Stimulated activated memory B cell treated with anti-CD40 and anti-IgM and Interleukin-4, amounts not matched to agents 10 μg/mL and 1 μg/mL and 100 μg/mL, for 72 hours (primary cell): ENCODE measurements at regions not wholly inside any gene's neighbourhood (a gene's known extent, or its start where the extent isn't known, plus 50 kb on each side); places are given as distances from the start of the nearest gene placed in this dataset.
A peak's percentile ranks its signal among the peaks of the same experiment; 100 is the strongest.

Experiments
- ATAC-seq: fragments of 150-1000 bp; cut with Tn5 transposase; 2 replicates; pipeline ENCODE4 v1.10.0; 2021
- H3K27ac Mint-ChIP-seq: one replicate; pipeline ENCODE4 v1.8.0; 2022; ENCODE audit warnings: mild to moderate bottlenecking, mixed read lengths
- H3K27me3 Mint-ChIP-seq: one replicate; pipeline ENCODE4 v1.8.0; 2022; ENCODE audit warnings: mixed read lengths
- H3K36me3 Mint-ChIP-seq: one replicate; pipeline ENCODE4 v1.8.0; 2022; ENCODE audit warnings: mixed read lengths
- H3K4me1 Mint-ChIP-seq: one replicate; pipeline ENCODE4 v1.8.0; 2022; ENCODE audit warnings: mixed read lengths
- H3K4me3 Mint-ChIP-seq: one replicate; pipeline ENCODE4 v1.8.0; 2022; ENCODE audit warnings: mild to moderate bottlenecking, moderate library complexity, mixed read lengths
- H3K9me3 Mint-ChIP-seq: one replicate; pipeline ENCODE4 v1.8.0; 2022; ENCODE audit warnings: mixed read lengths

GRCh38 chr2:204260162-204260877 is 285.0 kb upstream of the PARD3B start:
- Mint-ChIP-seq H3K36me3 (no peaks in the 10 kb centered on the region), H3K9me3 (no peaks in the 10 kb centered on the region), H3K27ac (no peak overlapping the region), H3K27me3 (peaks cover 16% of the 10 kb centered on the region), H3K4me1 (no peaks in the 10 kb centered on the region), H3K4me3 (no peak overlapping the region)
- no peak for ATAC-seq

GRCh38 chr2:204260901-204261300 is 284.4 kb upstream of the PARD3B start:
- no peak overlapping the region for H3K4me3 Mint-ChIP-seq
- H3K4me1 Mint-ChIP-seq = no peaks in the 10 kb centered on the region
- no peaks in the 10 kb centered on the region for H3K36me3 Mint-ChIP-seq
- peaks cover 22% of the 10 kb centered on the region for H3K27me3 Mint-ChIP-seq
- no peak for ATAC-seq
- H3K27ac Mint-ChIP-seq = no peak overlapping the region
- H3K9me3 Mint-ChIP-seq = no peaks in the 10 kb centered on the region

- Mint-ChIP-seq H3K27ac (no peak overlapping the region), H3K9me3 (no peaks in the 10 kb centered on the region), H3K4me3 (no peak overlapping the region), H3K36me3 (no peaks in the 10 kb centered on the region), H3K4me1 (no peaks in the 10 kb centered on the region), H3K27me3 (peaks cover 24% of the 10 kb centered on the region)
- no peak for ATAC-seq
Measured at GRCh38 chr2:204261846-204262245, 283.4 kb upstream of the PARD3B start.

GRCh38 chr2:204264085-204264553 is 281.2 kb upstream of the PARD3B start:
- H3K27me3 Mint-ChIP-seq = peaks cover 24% of the 10 kb centered on the region
- no peaks in the 10 kb centered on the region for H3K36me3 Mint-ChIP-seq
- ATAC-seq = no peak
- H3K9me3 Mint-ChIP-seq = no peaks in the 10 kb centered on the region
- no peaks in the 10 kb centered on the region for H3K4me1 Mint-ChIP-seq
- H3K27ac Mint-ChIP-seq = no peak overlapping the region
- no peak overlapping the region for H3K4me3 Mint-ChIP-seq

GRCh38 chr2:204264621-204265140 is 280.6 kb upstream of the PARD3B start:
- Mint-ChIP-seq H3K9me3 (no peaks in the 10 kb centered on the region), H3K4me3 (no peak overlapping the region), H3K4me1 (no peaks in the 10 kb centered on the region), H3K27ac (no peak overlapping the region), H3K27me3 (peaks cover 24% of the 10 kb centered on the region), H3K36me3 (no peaks in the 10 kb centered on the region)
- no peak for ATAC-seq

GRCh38 chr2:204265681-204266181 is 279.5 kb upstream of the PARD3B start:
- H3K27me3 Mint-ChIP-seq = peaks cover 24% of the 10 kb centered on the region

GRCh38 chr2:204268458-204268857 is 276.8 kb upstream of the PARD3B start:
- Mint-ChIP-seq H3K9me3 (peaks cover 9% of the 10 kb centered on the region), H3K4me3 (no peak overlapping the region), H3K27me3 (peaks cover 24% of the 10 kb centered on the region), H3K27ac (no peak overlapping the region), H3K4me1 (no peaks in the 10 kb centered on the region), H3K36me3 (no peaks in the 10 kb centered on the region)
- ATAC-seq = no peak

More at GRCh38 chr2:204265681-204266181, 279.5 kb upstream of the PARD3B start:
- H3K9me3 Mint-ChIP-seq = peaks cover 5% of the 10 kb centered on the region
- ATAC-seq = no peak
- no peaks in the 10 kb centered on the region for H3K4me1 Mint-ChIP-seq
- H3K27ac Mint-ChIP-seq = no peak overlapping the region
- H3K4me3 Mint-ChIP-seq = no peak overlapping the region
- H3K36me3 Mint-ChIP-seq = no peaks in the 10 kb centered on the region

GRCh38 chr2:204268971-204269370 is 276.3 kb upstream of the PARD3B start:
- H3K36me3 Mint-ChIP-seq = no peaks in the 10 kb centered on the region
- peaks cover 21% of the 10 kb centered on the region for H3K27me3 Mint-ChIP-seq
- ATAC-seq = peak; percentile 39
- no peaks in the 10 kb centered on the region for H3K4me1 Mint-ChIP-seq
- H3K27ac Mint-ChIP-seq = no peak overlapping the region
- no peak overlapping the region for H3K4me3 Mint-ChIP-seq
- H3K9me3 Mint-ChIP-seq = peaks cover 9% of the 10 kb centered on the region

GRCh38 chr2:204272089-204272488 is 273.2 kb upstream of the PARD3B start:
- Mint-ChIP-seq H3K4me3 (no peak overlapping the region), H3K27me3 (no peaks in the 10 kb centered on the region), H3K4me1 (no peaks in the 10 kb centered on the region), H3K9me3 (peaks cover 9% of the 10 kb centered on the region), H3K36me3 (no peaks in the 10 kb centered on the region), H3K27ac (no peak overlapping the region)
- ATAC-seq = no peak

- Mint-ChIP-seq H3K27ac (no peak overlapping the region), H3K27me3 (no peaks in the 10 kb centered on the region), H3K9me3 (peaks cover 9% of the 10 kb centered on the region), H3K4me3 (no peak overlapping the region), H3K4me1 (no peaks in the 10 kb centered on the region), H3K36me3 (no peaks in the 10 kb centered on the region)
- ATAC-seq = no peak
Measured at GRCh38 chr2:204272610-204273287, 272.5 kb upstream of the PARD3B start.

- ATAC-seq = no peak
- H3K27ac Mint-ChIP-seq = no peak overlapping the region
- H3K4me3 Mint-ChIP-seq = no peak overlapping the region
- no peaks in the 10 kb centered on the region for H3K36me3 Mint-ChIP-seq
- no peaks in the 10 kb centered on the region for H3K27me3 Mint-ChIP-seq
- H3K4me1 Mint-ChIP-seq = no peaks in the 10 kb centered on the region
- peaks cover 9% of the 10 kb centered on the region for H3K9me3 Mint-ChIP-seq
Measured at GRCh38 chr2:204274429-204274828, 270.8 kb upstream of the PARD3B start.

- H3K27ac Mint-ChIP-seq = no peak overlapping the region
- no peaks in the 10 kb centered on the region for H3K36me3 Mint-ChIP-seq
- ATAC-seq = no peak
- no peaks in the 10 kb centered on the region for H3K4me1 Mint-ChIP-seq
- H3K4me3 Mint-ChIP-seq = no peak overlapping the region
- H3K27me3 Mint-ChIP-seq = no peaks in the 10 kb centered on the region
- peaks cover 9% of the 10 kb centered on the region for H3K9me3 Mint-ChIP-seq
Measured at GRCh38 chr2:204274991-204275390, 270.3 kb upstream of the PARD3B start.

- Mint-ChIP-seq H3K27me3 (no peaks in the 10 kb centered on the region), H3K4me3 (no peak overlapping the region), H3K9me3 (no peaks in the 10 kb centered on the region), H3K4me1 (no peaks in the 10 kb centered on the region), H3K36me3 (no peaks in the 10 kb centered on the region), H3K27ac (no peak overlapping the region)
- ATAC-seq = no peak
Measured at GRCh38 chr2:204277226-204277625, 268.0 kb upstream of the PARD3B start.

GRCh38 chr2:204278454-204278853 is 266.8 kb upstream of the PARD3B start:
- Mint-ChIP-seq H3K4me1 (no peaks in the 10 kb centered on the region), H3K36me3 (no peaks in the 10 kb centered on the region)
- no peak for ATAC-seq

GRCh38 chr2:204279819-204280218 is 265.5 kb upstream of the PARD3B start:
- Mint-ChIP-seq H3K36me3 (no peaks in the 10 kb centered on the region), H3K27ac (no peak overlapping the region), H3K9me3 (no peaks in the 10 kb centered on the region), H3K4me1 (no peaks in the 10 kb centered on the region), H3K27me3 (peaks cover 2% of the 10 kb centered on the region), H3K4me3 (no peak overlapping the region)
- no peak for ATAC-seq

More at GRCh38 chr2:204278454-204278853, 266.8 kb upstream of the PARD3B start:
- Mint-ChIP-seq H3K4me3 (no peak overlapping the region), H3K27ac (no peak overlapping the region), H3K27me3 (no peaks in the 10 kb centered on the region), H3K9me3 (no peaks in the 10 kb centered on the region)

GRCh38 chr2:204280262-204280668 is 265.0 kb upstream of the PARD3B start:
- Mint-ChIP-seq H3K4me3 (no peak overlapping the region), H3K9me3 (no peaks in the 10 kb centered on the region), H3K27ac (no peak overlapping the region), H3K4me1 (no peaks in the 10 kb centered on the region), H3K27me3 (peaks cover 6% of the 10 kb centered on the region), H3K36me3 (no peaks in the 10 kb centered on the region)
- ATAC-seq = no peak
